CD4-positive, alpha-beta T cell (primary cell): ENCODE measurements at regions not wholly inside any gene's neighbourhood (a gene's known extent, or its start where the extent isn't known, plus 50 kb on each side); places are given as distances from the start of the nearest gene placed in this dataset.

Experiments
- ATAC-seq: fragments of 200-7000 bp; cut with Tn5 transposase; one replicate; pipeline ENCODE4 v1.10.0; 2022; ENCODE audit warnings: mild to moderate bottlenecking; ENCODE audit not compliant: poor library complexity
- CTCF ChIA-PET: fragments of 350-600 bp; sonication (Branson Sonifier 250); formaldehyde crosslinking; loops from one replicate; lab custom pipeline; 2021; ENCODE audit warnings: antibody characterized with exemption, inconsistent platforms; lab: Charles Lee
- POLR2A ChIA-PET: fragments of 350-600 bp; sonication (Branson Sonifier 250); formaldehyde crosslinking; loops from one replicate; lab custom pipeline; 2021; ENCODE audit warnings: antibody characterized with exemption, inconsistent platforms; lab: Charles Lee
- DNase-seq, 14 experiments: peaks; one replicate each; pipeline ENCODE4 v3.0.0-alpha.2; 2013 to 2020; ENCODE audit warnings: mixed read lengths in 2 of 14
- H3K27ac ChIP-seq, 2 donors: one replicate each; pipeline versions ENCODE4 v1.5.1 to v1.7.0; 2013; ENCODE audit warnings: low read length in 2 of 2, low read depth in 1 of 2, mild to moderate bottlenecking in 1 of 2
- H3K27me3 ChIP-seq, 2 experiments: 1 replicate in 1 of 2; 2 replicates in 1 of 2; pipeline versions ENCODE4 v1.6.1 to v1.7.0; 2013; ENCODE audit warnings: low read length in 2 of 2, control low read depth in 1 of 2, mild to moderate bottlenecking in 1 of 2, moderate library complexity in 1 of 2; ENCODE audit not compliant: insufficient read depth in 2 of 2, control insufficient read depth in 1 of 2
- H3K36me3 ChIP-seq: one replicate; pipeline ENCODE4 v1.6.1; 2013; ENCODE audit warnings: low read length, control low read depth; ENCODE audit not compliant: insufficient read depth
- H3K4me1 ChIP-seq: one replicate; pipeline ENCODE4 v1.6.1; 2013; ENCODE audit warnings: low read length, control low read depth; ENCODE audit not compliant: insufficient read depth
- H3K4me3 ChIP-seq: one replicate; pipeline ENCODE4 v1.5.1; 2013; ENCODE audit warnings: mild to moderate bottlenecking, low read length, moderate library complexity
- H3K9me3 ChIP-seq, 2 experiments: 1 replicate in 1 of 2; 2 replicates in 1 of 2; pipeline versions ENCODE4 v1.6.1 to v1.7.0; 2013; ENCODE audit warnings: low read length in 2 of 2, mild to moderate bottlenecking in 2 of 2, control low read depth in 1 of 2, moderate library complexity in 1 of 2; ENCODE audit not compliant: control insufficient read depth in 1 of 2, insufficient read depth in 1 of 2
- H3K27ac Mint-ChIP-seq: one replicate; pipeline ENCODE4 v1.8.0; 2020; ENCODE audit warnings: mixed read lengths
- H3K27me3 Mint-ChIP-seq: one replicate; pipeline ENCODE4 v1.8.0; 2021; ENCODE audit warnings: mixed read lengths
- H3K36me3 Mint-ChIP-seq: one replicate; pipeline ENCODE4 v1.8.0; 2021; ENCODE audit warnings: low read depth, mixed read lengths
- H3K4me1 Mint-ChIP-seq: one replicate; pipeline ENCODE4 v1.8.0; 2021; ENCODE audit warnings: low read depth, mixed read lengths
- H3K4me3 Mint-ChIP-seq: one replicate; pipeline ENCODE4 v1.8.0; 2020; ENCODE audit warnings: mild to moderate bottlenecking, mixed read lengths
- H3K9me3 Mint-ChIP-seq: one replicate; pipeline ENCODE4 v1.8.0; 2020; ENCODE audit warnings: mixed read lengths
- CTCF ChIP-seq: fragments of 200-600 bp; IDR thresholded peaks from one replicate; pipeline ENCODE4 v1.8.0; 2022; ENCODE audit warnings: antibody characterized with exemption, mild to moderate bottlenecking
- intact Hi-C, 2 experiments: fragments of 100-400 bp; cut with DNase I in 1 of 2; cut with micrococcal nuclease in 1 of 2; formaldehyde crosslinking; loops; one replicate each; pipeline versions ENCODE4 v1.15.1 to v1.9.0; 2023 to 2025; cut with DNase I, micrococcal nuclease

GRCh38 chr3:109930582-109930981 lies 593.2 kb upstream of the DPPA4 start:
- Histone ChIP-seq H3K4me3 (no peak overlapping the region), H3K9me3 (no peaks in the 10 kb centered on the region), H3K27ac (no peak overlapping the region), H3K27me3 (no peaks in the 10 kb centered on the region), H3K4me1 (no peaks in the 10 kb centered on the region), H3K36me3 (no peaks in the 10 kb centered on the region)
- Mint-ChIP-seq H3K4me1 (no peaks in the 10 kb centered on the region), H3K9me3 (no peaks in the 10 kb centered on the region), H3K27me3 (no peaks in the 10 kb centered on the region), H3K27ac (no peak overlapping the region), H3K36me3 (no peaks in the 10 kb centered on the region), H3K4me3 (no peak overlapping the region)
- no peak for TF ChIP-seq CTCF
- no peak for DNase-seq
- ChIA-PET CTCF (no interaction called here), POLR2A (no interaction called here)
- ATAC-seq, result no peak
- intact Hi-C loops, result no loop called here

- no peak overlapping the region for H3K4me3 Mint-ChIP-seq
- no peaks in the 10 kb centered on the region for H3K27me3 Mint-ChIP-seq
- H3K27ac ChIP-seq, result no peak overlapping the region
- CTCF ChIA-PET, result no interaction called here
- H3K4me1 ChIP-seq, result no peaks in the 10 kb centered on the region
- H3K36me3 ChIP-seq, result no peaks in the 10 kb centered on the region
- intact Hi-C loops, result no loop called here
- no peaks in the 10 kb centered on the region for H3K4me1 Mint-ChIP-seq
- H3K27me3 ChIP-seq, result no peaks in the 10 kb centered on the region
- no peak for TF ChIP-seq CTCF
- POLR2A ChIA-PET, result interaction anchor here (0.7 kb wide), 1 partner anchor 179 kb away, joined by 3 read pairs; no protein-coding TSS in a partner anchor
- ATAC-seq (no peak), DNase-seq (no peak)
- no peaks in the 10 kb centered on the region for H3K9me3 ChIP-seq
- no peak overlapping the region for H3K27ac Mint-ChIP-seq
- H3K9me3 Mint-ChIP-seq, result no peaks in the 10 kb centered on the region
- H3K4me3 ChIP-seq, result no peak overlapping the region
- H3K36me3 Mint-ChIP-seq, result no peaks in the 10 kb centered on the region
These were observed 596.2 kb upstream of the DPPA4 start for GRCh38 chr3:109933576-109933975.

GRCh38 chr3:109939817-109940216 lies 602.5 kb upstream of the DPPA4 start:
- intact Hi-C loops, result no loop called here
- Mint-ChIP-seq H3K4me3 (no peak overlapping the region), H3K27me3 (no peaks in the 10 kb centered on the region), H3K4me1 (no peaks in the 10 kb centered on the region), H3K36me3 (no peaks in the 10 kb centered on the region), H3K9me3 (no peaks in the 10 kb centered on the region), H3K27ac (no peak overlapping the region)
- no peak overlapping the region for H3K27ac ChIP-seq
- no peaks in the 10 kb centered on the region for H3K4me1 ChIP-seq
- no peaks in the 10 kb centered on the region for H3K27me3 ChIP-seq
- H3K36me3 ChIP-seq, result no peaks in the 10 kb centered on the region
- ATAC-seq (no peak), DNase-seq (no peak)
- H3K9me3 ChIP-seq, result no peaks in the 10 kb centered on the region
- ChIA-PET CTCF (no interaction called here), POLR2A (no interaction called here)
- no peak overlapping the region for H3K4me3 ChIP-seq
- TF ChIP-seq CTCF, result no peak
